ENCODE measurements at regions not wholly inside any gene's neighbourhood (a gene's known extent, or its start where the extent isn't known, plus 50 kb on each side); places are given as distances from the start of the nearest gene placed in this dataset.

DNA sequence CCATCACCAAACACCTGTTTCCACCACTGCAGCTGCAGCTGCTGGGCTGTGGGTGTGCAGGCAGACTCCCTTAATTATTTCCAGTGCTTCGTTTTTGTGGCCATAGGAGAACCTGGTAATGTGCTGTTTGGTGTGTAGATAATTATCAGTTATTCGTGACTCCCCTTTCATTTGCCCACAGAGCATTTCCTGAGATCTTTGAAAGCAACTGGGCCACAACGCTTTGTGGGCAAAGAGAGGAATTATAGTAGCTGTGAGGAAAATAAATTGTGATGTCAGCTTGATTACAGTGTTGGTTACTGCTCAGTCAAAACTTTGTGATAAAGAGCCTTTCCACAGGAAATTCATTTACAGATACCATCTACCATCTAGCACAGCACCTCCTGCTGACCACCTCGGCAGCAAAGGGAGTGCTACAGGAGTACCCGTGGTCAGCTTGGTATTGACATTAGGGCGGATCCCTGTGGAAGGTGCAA is 193.3 kb upstream of the SLCO3A1 start:
- TF ChIP-seq MAX (IDR thresholded peaks at IDR 0.05) (no peak), TEAD4 (IDR thresholded peaks at IDR 0.05) (no peak), USF1 (IDR thresholded peaks at IDR 0.05) (no peak), RAD21 (IDR thresholded peaks at IDR 0.05; ENCODE audit: low read depth) (no peak), CEBPB (IDR thresholded peaks at IDR 0.05) (no peak), TAF1 (IDR thresholded peaks at IDR 0.05; ENCODE audit: low read depth) (no peak), YY1 (IDR thresholded peaks at IDR 0.05; ENCODE audit: low read depth) (no peak), NFIC (IDR thresholded peaks at IDR 0.05) (no peak), EP300 (IDR thresholded peaks at IDR 0.05; ENCODE audit: borderline replicate concordance) (no peak), TCF12 (IDR thresholded peaks at IDR 0.05; ENCODE audit: low read depth) (no peak), ZBTB7A (IDR thresholded peaks at IDR 0.05; ENCODE audit: low read depth) (no peak)

- no peak for TF ChIP-seq TCF12 (IDR thresholded peaks at IDR 0.05; ENCODE audit: low read depth)
- TF ChIP-seq TEAD4 (IDR thresholded peaks at IDR 0.05), result no peak
- no peak for TF ChIP-seq MAX (IDR thresholded peaks at IDR 0.05)
- no peak for TF ChIP-seq YY1 (IDR thresholded peaks at IDR 0.05; ENCODE audit: low read depth)
- no peak for TF ChIP-seq CREB1 (IDR thresholded peaks at IDR 0.05; ENCODE audit: low read depth)
- no peak for TF ChIP-seq NFIC (IDR thresholded peaks at IDR 0.05)
- TF ChIP-seq EGR1 (IDR thresholded peaks at IDR 0.05), result no peak
- no peak for TF ChIP-seq EP300 (IDR thresholded peaks at IDR 0.05; ENCODE audit: borderline replicate concordance)
- TF ChIP-seq TAF1 (IDR thresholded peaks at IDR 0.05; ENCODE audit: low read depth), result no peak
- no peak for TF ChIP-seq RAD21 (IDR thresholded peaks at IDR 0.05; ENCODE audit: low read depth)
- TF ChIP-seq ZBTB7A (IDR thresholded peaks at IDR 0.05; ENCODE audit: low read depth), result no peak
Measured at GRCh38 chr15:91664224-91664836, 189.2 kb upstream of the SLCO3A1 start.

- TF ChIP-seq TAF1 (IDR thresholded peaks at IDR 0.05; ENCODE audit: low read depth) (no peak), EGR1 (IDR thresholded peaks at IDR 0.05) (no peak), TCF12 (IDR thresholded peaks at IDR 0.05; ENCODE audit: low read depth) (no peak), CREB1 (IDR thresholded peaks at IDR 0.05; ENCODE audit: low read depth) (no peak), YY1 (IDR thresholded peaks at IDR 0.05; ENCODE audit: low read depth) (no peak), RAD21 (IDR thresholded peaks at IDR 0.05; ENCODE audit: low read depth) (no peak), REST (IDR thresholded peaks at IDR 0.05; ENCODE audit: low read depth) (no peak), MAX (IDR thresholded peaks at IDR 0.05) (no peak)
Measured at GRCh38 chr15:91665212-91665611, 188.3 kb upstream of the SLCO3A1 start.

DNA sequence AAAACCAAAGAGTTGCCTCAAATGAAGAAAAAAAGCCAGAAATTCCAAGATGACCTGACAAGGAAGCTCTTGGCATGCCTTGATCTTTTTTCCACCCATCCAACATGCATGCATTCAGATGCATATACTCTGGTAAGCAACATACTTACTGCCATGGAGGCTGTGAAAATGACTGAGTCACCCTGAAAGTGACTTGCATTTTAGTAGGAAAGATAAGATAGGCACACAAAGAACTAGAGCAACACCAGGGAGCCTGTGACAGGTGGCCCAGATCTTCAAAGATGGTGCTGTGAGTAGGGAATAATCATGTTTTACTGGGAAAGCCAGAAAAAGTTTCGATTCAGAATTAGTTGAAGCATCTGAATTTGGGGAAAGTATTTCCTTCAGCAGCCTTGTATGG is 185.1 kb upstream of the SLCO3A1 start:
- TF ChIP-seq NFIC (IDR thresholded peaks at IDR 0.05) (no peak), MAX (IDR thresholded peaks at IDR 0.05) (no peak), USF1 (IDR thresholded peaks at IDR 0.05) (no peak), TAF1 (IDR thresholded peaks at IDR 0.05; ENCODE audit: low read depth) (no peak), EP300 (IDR thresholded peaks at IDR 0.05; ENCODE audit: borderline replicate concordance) (no peak), YY1 (IDR thresholded peaks at IDR 0.05; ENCODE audit: low read depth) (no peak), REST (IDR thresholded peaks at IDR 0.05; ENCODE audit: low read depth) (no peak), TEAD4 (IDR thresholded peaks at IDR 0.05) (no peak), EGR1 (IDR thresholded peaks at IDR 0.05) (no peak), RAD21 (IDR thresholded peaks at IDR 0.05; ENCODE audit: low read depth) (no peak), CREB1 (IDR thresholded peaks at IDR 0.05; ENCODE audit: low read depth) (no peak), ZBTB7A (IDR thresholded peaks at IDR 0.05; ENCODE audit: low read depth) (no peak), FOXM1 (IDR thresholded peaks at IDR 0.05; ENCODE audit: borderline replicate concordance, low read depth) (no peak)

DNA sequence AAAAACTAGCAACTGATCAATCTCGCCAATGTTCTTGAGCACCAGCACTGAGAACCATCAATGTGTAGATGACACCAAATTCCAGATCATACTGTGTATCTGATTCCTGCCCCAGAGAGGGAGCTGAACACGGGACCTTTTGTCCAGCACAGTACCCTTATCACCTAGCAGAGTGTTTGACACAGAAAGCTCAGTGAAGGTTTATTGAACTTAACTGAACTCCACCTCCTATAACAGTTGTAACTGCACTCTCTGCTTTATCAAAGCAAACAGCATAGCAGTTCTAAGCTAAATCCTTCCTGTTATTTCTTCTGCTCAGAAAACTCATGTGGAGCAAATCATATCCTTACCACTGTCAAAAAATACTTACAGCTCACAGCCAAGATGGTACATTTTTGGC is 183.4 kb upstream of the SLCO3A1 start:
- TF ChIP-seq USF1 (IDR thresholded peaks at IDR 0.05), result no peak
- TF ChIP-seq CEBPB (IDR thresholded peaks at IDR 0.05), result no peak
- no peak for TF ChIP-seq MAX (IDR thresholded peaks at IDR 0.05)
- TF ChIP-seq REST (IDR thresholded peaks at IDR 0.05; ENCODE audit: low read depth), result no peak
- TF ChIP-seq YY1 (IDR thresholded peaks at IDR 0.05; ENCODE audit: low read depth), result no peak
- TF ChIP-seq ZBTB7A (IDR thresholded peaks at IDR 0.05; ENCODE audit: low read depth), result no peak
- TF ChIP-seq EGR1 (IDR thresholded peaks at IDR 0.05), result no peak
- no peak for TF ChIP-seq RAD21 (IDR thresholded peaks at IDR 0.05; ENCODE audit: low read depth)
- TF ChIP-seq CREB1 (IDR thresholded peaks at IDR 0.05; ENCODE audit: low read depth), result no peak
- no peak for TF ChIP-seq TEAD4 (IDR thresholded peaks at IDR 0.05)
- TF ChIP-seq FOXM1 (IDR thresholded peaks at IDR 0.05; ENCODE audit: borderline replicate concordance, low read depth), result no peak
- no peak for TF ChIP-seq TCF12 (IDR thresholded peaks at IDR 0.05; ENCODE audit: low read depth)
- no peak for TF ChIP-seq EP300 (IDR thresholded peaks at IDR 0.05; ENCODE audit: borderline replicate concordance)
